Suppressor macrophage treated with lipopolysaccharide for 1 hour (primary cell): ENCODE measurements at regions not wholly inside any gene's neighbourhood (a gene's known extent, or its start where the extent isn't known, plus 50 kb on each side); places are given as distances from the start of the nearest gene placed in this dataset.

ENCODE experiments used
- DNase-seq, 3 donors: peaks; one replicate each; pipeline ENCODE4 v3.0.0-alpha.2; 2020 to 2022

DNA sequence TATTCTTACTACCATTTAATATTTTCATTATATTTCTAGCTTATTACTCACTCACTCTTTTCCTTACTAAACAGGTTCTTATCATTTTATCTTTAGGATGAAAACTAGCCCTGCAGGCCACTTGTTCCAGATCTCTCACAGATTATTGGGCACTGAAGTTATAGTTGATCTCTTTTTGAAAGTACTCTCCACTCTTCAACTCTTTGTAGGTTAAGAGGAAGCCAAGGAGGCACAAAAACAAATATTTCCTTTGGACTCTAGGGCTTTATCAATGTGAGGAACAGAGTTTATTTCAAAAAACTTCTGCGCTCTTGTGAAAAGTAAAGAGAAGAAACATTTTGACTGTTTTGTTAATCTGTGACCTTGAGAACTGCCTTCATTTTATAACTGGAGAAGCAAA is 96.0 kb upstream of the NPHP3 start:
- no peak for DNase-seq

DNA sequence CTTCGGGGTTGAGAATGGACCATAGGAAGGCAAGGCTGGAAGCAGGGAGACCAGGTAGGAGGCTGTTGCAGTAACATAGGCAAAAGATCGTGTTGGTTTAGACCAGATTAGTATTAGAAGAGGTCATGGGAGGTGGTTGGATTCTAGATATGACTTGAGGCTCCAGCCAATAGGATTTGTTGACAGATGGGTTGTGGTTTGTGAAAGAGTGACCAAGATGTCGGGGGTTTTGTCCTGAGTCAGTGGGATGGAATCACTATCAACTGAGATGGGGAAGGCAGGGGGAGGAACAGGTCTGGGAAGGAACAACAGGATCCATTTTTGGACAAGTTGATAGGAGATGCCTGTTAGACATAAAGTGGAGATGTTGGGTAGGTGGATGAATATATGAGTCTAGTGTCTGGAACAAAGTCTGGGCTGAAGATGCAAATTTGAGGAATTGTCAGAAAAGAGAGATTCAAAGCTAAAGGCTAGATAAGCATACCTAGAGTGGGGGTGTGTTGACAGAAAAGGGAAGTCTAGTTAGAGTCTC is 95.5 kb upstream of the NPHP3 start:
- no peak for DNase-seq

DNA sequence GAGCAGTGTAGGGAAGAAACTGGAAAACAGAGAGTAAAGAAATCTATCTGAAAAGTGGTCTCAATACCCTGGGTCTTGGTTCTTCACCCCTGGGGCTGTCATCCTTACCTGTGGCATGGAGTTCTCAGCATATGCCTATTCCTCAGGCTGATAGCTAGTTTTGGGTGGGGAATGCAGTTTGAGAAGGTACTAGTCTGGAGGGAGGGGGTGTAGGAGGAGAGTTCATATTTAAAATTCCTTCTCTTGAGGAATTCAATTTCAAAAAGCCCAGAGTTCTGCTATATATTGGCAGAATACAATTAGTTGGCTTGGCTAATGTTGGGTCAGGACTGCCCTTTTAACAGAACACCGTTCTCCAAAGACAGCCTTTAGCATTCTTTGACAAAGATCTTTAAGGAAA is 82.9 kb upstream of the NPHP3 start:
- DNase-seq, result no peak

DNA sequence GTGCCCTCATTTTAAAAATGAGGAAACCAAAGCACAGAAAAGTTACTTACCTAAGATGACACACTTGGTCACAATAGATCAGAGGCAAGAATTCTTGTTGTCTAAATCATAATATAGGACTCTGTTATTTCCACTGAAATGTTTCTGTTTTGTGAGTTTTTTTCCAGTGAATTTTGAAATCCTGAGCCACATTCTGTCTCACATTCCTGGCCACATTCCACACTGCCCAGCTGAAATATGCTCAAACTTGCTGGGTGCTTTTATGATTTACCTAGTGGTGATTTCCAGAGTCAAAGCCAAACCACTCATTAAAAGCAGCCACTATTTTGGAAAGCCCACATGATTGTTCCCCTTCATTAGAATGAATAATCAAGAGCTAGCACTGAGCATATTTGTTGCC is 82.3 kb upstream of the NPHP3 start:
- DNase-seq, result no peak

DNA sequence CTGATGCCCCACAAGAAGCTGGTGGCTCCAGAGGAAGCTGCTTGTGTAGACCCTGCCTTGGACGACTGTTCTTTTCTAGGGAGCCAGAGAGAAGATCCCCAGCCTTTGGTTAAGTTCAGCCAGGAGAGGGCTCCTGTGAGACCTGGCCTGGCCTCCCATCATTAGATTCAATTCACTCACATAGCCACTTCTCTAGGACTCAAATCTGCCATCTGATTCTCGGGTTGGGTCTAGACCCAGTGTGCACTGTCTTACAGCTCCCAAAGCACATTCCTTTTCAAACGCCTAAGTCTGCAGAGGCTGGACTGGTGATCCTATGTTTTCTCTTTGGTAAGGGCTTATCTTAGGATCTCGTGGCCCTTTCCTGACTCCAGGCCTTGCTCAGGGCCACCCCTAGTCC is 81.7 kb upstream of the NPHP3 start:
- no peak for DNase-seq

DNA sequence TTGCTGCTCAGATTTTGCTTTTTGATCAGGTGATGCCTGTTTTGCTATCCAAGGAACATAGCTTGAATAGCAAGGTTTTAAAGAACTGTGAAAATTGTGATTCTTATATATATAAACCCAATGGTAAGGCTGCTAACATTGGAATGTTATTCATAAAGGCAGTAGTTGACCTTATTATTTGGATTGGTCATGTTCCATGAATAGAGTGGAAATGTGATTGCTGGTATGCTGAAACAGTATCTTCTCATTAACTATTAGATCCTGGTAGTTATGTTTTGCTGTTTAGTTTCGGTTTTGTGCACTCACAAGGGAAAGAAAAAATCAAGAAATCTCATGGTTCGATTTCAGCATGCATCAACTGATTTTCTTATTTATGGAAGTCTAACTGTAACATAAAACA is 78.7 kb upstream of the NPHP3 start:
- no peak for DNase-seq

DNA sequence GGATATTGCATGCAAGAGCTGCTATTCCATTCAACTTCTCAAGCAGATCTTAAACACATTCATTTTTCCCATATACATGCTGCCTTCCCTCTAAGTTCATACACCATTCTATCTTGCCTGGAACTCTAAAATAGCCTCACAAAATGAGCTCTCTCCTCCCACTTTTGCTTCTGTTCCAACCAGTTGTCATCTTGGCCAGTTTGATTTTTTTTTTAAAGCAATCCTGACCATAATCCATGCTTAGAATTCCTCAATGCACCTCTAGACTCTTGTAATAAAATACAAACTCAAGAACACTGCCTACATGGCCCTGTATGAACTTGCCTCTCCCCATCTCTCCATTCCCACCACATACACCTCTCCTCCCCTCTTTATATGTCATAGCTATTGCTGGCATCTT is 68.6 kb upstream of the NPHP3 start:
- DNase-seq, result peak in 1 of 3 donors; percentile 5

DNA sequence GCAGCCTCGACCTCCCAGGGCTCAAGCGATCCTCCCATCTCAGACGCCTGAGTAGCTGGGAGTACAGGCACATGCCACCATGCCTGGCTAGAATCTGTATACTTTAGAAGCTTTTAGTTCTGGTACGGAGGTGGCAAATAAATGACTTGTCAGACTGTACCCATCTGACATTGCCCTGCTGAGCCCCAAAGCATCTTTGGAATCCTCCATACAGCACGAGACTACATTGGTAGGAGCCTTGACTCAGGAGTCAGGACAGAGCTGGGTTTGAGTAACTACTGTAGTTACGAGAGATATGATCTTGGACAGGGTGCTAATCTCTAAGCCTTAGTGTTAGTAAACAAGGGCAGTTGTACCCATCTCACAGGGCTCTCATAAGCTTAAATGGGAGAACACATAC is 67.8 kb upstream of the NPHP3 start:
- DNase-seq, result peak in 1 of 3 donors; percentile 5

DNA sequence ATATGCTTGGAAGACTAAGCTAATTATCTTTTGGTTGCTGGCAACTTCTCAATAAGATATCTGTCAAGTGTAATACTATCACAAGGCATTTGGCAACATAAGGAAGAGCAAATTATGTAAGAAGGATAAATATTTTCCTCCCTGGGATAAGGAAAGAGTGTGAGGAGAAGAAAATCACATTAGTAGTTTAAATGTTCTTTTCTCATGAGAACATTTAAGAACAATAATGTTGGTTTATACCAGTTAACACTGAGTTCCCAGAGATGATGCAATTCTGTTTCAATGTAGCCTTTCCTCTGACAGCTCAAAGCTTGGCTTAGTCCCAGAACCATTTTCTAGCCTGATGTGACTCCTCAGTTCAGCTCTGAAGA is 66.1 kb upstream of the NPHP3 start:
- DNase-seq, result peak in 1 of 3 donors; percentile 7

DNA sequence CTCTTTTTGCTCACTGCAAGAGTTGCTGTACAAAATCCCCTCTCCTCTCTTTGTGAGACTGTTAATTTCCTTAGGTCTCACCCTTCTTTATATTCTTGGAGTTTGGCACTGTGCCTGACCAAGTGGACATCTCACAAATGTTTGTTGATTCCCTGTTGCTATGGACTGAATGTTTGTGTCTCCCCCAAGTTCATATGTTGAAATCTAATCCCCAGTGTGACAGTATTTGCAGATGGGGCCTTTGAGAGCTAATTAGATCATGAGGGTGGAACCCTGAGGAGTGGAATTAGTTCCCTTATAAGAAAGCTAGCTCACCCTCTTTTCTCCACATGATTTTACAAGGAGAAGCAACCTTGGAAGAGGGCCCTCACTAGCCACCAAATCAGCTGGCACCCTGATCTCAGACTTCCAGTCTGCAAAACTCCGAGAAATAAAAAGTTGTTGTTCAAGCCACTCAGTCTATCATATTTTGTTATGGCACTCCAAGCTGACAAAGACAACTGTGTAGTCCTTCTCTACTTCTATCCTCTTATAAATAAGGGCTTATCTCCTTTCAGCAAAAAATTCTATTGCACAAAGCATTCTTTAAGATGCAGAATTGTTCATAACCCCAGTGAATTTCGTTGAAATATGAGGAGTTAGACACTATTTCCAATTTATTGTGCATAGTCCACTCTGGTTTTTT is 65.5 kb upstream of the NPHP3 start:
- peak in 1 of 3 donors; percentile 7 for DNase-seq

DNA sequence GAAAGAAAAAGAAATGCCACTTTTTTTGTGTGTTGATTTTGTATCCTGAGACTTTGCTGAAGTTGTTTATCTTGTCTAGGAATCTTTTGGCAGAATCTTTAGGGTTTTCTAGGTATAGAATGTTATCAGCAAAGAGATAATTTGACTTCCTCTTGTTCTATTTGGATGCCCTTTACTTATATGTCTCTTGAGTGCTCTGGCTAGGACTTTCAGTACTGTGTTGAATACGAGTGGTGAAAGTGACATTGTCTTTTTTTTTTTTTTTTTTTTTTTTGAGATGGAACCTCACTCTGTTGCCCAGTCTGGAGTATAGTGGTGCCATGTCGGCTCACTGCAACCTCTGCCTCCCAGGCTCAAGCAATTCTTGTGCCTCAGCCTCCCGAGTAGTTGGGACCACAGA is 64.7 kb upstream of the NPHP3 start:
- peak in 1 of 3 donors; percentile 10 for DNase-seq

DNA sequence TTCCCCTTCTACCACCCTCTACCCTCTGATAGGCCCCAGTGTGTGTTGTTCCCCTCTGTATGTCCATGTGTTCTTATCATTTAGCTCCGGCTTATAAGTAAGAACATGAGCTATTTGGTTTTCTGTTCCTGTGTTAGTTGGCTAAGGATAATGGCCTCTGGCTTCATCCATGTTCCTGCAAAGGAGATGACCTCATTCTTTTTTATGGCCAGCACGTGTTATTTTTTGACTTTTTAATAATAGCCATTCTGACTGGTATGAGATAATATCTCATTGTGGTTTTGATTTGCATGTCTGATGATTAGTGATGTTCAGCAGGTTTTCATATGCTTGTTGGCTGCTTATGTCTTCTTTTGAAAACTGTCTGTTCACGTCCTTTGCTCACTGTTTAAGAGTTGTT is 63.1 kb upstream of the NPHP3 start:
- DNase-seq, result peak in 1 of 3 donors; percentile 2

DNA sequence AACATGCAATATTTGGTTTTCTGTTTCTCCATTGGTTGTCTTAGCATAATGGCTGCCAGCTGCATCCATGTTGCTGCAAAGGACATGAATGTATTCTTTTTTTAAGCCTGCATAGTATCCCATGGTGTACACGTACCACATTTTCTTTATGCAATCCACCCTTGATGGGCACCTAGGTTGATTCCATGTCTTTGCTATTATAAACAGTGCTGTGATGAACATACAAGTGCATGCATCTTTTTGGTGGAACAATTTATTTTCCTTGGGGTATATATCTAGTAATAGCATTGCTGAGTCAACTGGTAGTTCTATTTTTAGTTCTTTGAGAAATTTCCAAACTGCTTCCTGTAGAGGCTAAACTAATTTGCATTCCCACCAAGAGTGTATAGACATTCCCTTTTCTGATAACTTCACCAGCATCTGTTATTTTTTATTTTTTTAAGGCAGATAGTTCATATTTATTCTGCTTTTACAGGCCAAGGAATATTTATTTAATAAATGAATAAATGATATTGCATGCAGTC is 62.4 kb upstream of the NPHP3 start:
- DNase-seq, result no peak

DNA sequence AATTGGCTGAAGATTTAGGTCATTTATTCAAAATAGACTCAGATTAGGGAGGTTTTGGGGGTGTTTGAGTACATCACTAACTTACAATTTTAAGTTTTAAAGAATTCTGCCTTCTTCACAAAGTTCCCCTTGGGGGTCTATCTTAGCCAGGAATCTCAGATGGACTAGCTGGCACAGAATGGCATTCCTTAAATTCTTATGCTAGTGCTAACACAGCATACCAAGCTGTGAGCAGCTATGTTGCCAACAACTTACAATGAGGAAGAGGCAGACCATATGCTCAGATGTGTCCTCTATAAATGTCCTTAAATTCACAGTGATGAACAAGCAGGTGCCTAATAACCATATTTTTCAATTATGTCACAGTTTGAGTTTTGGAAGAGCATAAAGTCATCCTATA is 60.9 kb upstream of the NPHP3 start:
- no peak for DNase-seq

DNA sequence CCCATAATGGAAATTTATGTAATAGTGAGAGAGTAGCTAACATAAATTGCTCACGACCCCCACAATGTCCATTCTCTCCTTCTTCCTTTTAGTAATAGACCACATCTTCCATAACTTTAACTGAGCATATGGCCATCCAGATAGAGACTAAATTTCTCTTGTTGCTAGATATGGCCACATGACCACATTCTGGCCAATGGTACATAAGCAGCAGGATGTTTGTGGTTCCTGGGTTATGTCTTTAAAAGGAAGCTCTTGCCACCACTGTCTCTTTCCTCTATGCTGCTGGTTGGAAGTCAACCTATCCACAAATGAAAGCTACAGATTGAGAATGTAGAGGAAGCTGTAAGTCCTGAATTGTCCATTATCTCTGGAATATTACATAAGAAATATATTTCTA is 59.7 kb upstream of the NPHP3 start:
- DNase-seq, result no peak

DNA sequence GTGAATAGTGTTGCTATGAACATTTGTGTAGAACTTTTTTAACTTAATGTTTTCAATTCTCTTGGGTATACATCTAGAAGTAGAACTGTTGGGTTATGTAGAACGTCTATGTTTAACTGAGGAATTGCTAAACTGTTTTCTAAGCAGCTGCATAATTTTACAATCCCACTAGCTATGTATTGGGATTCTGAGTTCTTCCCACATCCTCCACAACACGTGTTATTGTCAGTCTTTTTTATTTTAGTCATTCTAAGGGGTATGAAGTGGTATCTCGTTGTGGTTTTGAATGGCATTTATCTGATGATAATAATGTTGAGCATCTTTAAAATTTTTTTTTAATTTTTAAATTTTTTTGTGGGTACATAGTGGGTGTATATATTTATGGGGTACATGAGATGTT is 55.0 kb upstream of the NPHP3 start:
- DNase-seq, result no peak

DNA sequence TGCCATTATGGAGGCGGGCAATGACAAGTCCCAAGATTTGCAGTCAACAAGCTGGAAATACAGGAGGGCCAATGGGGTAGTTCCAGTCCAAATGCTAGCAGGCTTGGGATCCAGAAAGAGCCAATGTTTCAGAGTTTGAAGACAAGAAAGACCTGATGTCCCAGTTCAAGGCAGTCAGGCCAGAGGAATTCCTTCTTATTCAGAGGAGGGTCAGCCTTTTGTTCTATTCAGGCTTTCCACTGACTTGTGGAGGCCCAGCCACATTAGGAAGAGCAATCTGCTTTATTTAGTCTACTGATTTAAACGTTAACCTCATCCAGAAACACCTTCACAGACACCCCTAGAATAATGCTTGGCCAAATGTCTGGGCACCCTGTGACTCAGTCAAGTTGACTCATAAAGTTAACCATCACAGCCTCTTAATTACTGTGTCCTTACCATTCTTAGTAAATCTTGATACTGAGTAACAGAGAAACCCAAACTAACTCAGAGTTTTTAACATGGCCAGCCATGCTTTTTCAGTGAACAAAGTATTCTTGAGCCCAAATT is 50.9 kb upstream of the NPHP3 start:
- DNase-seq, result no peak

DNA sequence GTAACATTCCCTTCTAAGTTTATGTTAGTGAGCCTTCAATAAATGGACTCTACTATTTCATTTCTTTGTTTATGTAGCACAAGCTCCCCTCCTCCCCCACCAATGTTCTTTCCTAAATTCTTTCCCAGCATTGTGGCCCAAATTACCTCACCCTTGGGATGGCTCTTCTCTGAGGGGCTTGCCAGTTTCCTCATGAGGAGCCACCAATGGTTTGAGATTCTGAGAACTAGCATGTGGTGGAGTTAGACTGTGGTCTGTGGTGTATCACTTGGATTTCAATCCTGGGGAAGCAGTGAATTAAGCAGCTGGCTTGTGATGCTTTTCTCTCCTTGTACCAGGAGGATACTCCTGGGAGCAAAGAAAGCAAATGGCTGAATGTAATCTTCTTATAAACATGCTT is 50.0 kb upstream of the NPHP3 start:
- DNase-seq, result no peak
